NCI-H1092 (cell line): ENCODE measurements at regions not wholly inside any gene's neighbourhood (a gene's known extent, or its start where the extent isn't known, plus 50 kb on each side); places are given as distances from the start of the nearest gene placed in this dataset.
"Not testable (repeated sequence)": the region's sequence is repeated elsewhere in the genome, so short reads cannot be mapped to it uniquely, and the experiment has no call there.

Source experiments
- DNase-seq: peaks from one replicate; lab custom pipeline; 2025; lab: John Stamatoyannopoulos, UW

DNA sequence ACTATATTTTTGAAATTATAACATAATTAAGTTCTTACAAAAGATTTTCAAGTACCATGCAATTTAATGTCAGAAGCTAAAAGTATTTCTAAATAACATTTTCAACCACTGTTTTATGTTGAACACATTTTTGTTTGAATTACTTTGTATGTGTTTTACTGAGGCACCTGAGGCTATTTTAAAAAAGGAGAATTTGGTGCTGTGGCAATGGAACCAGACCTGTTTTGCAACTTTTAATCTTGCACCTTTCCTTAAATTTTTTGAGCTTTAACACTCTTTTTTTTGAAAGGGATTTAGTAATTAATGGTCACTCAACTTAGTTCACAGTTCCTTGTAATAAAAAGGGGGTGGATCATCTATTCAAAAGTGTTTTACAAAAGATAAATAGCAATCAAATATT is 561.6 kb downstream of the ZBBX start:
- DNase-seq: no peak

DNA sequence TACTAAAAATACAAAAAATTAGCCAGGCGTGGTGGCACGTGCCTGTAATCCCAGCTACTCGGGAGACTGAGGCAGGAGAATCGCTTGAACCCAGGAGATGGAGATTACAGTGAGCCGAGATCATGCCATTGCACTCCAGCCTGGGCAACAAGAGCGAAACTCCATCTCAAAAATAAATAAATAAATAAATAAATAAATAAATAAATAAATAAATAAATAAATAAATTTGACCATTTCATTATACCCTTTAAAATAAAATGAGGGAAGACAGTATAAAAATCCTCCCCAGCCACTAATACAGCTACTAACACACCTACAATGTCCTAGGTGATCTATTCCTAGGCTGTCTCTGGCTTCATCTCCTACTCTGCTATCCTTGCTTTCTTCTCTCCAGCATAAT is 562.8 kb downstream of the ZBBX start:
- DNase-seq: not testable (repeated sequence)

GRCh38 chr3:166810741-166811445 is 569.2 kb downstream of the ZBBX start:
- DNase-seq: no peak

DNA sequence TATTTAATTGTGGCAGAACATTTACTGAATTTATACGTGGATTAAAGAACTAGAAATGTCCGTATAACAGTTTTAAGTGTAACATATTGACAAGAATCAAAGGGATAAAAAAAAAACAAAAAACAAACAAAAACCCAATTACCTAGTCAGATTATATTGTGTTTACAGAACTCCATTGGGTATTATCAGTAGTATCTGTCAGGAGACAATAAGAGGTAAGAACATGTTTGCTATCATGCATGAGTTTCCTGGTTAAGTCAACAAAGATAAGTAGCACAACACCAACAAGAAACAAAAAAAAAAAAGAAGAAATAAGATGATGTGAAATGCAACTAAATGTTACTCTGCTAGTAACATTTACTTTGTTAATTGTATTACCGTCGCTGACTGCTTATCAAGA is 570.6 kb downstream of the ZBBX start:
- no peak for DNase-seq

DNA sequence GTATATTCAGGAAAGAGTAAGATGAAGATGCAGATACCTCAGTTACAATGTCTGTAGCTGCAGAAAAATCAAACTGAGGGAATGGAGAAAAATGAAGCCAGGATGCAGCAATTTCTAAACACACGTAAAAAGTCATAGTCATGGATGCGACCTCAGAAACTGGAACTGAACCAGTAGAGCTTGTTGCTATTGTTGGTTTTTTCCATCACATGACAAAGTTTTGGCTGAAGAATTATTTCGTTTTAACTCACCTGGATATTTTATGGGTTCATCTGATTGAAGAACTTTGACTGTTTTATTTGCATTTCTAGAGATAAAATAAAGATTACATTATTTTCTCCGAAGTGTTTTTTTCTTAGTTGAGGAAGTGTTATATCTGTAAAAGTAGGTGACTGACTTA is 591.2 kb downstream of the ZBBX start:
- no peak for DNase-seq

GRCh38 chr3:166785876-166786275 is 594.2 kb downstream of the ZBBX start:
- no peak for DNase-seq

DNA sequence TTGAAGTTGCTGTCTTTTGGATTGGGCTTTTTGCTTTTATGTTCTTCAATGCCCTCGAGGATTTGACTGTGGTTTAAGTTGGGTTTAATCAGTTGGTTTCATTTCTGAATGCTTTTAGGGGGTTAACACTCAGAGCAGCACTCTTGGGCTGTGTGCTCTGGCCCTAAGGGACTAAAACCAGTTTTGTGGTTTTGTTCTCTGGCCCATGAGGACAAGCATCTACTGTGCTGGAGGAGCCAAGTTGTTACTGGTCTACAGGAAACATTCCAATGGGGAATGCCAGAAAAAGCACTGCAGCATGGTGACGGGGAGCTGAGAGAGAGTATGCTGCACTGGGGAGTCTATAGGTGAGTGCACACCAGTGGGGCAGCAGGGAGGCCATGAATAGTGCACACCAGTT is 596.9 kb downstream of the ZBBX start:
- DNase-seq: no peak

DNA sequence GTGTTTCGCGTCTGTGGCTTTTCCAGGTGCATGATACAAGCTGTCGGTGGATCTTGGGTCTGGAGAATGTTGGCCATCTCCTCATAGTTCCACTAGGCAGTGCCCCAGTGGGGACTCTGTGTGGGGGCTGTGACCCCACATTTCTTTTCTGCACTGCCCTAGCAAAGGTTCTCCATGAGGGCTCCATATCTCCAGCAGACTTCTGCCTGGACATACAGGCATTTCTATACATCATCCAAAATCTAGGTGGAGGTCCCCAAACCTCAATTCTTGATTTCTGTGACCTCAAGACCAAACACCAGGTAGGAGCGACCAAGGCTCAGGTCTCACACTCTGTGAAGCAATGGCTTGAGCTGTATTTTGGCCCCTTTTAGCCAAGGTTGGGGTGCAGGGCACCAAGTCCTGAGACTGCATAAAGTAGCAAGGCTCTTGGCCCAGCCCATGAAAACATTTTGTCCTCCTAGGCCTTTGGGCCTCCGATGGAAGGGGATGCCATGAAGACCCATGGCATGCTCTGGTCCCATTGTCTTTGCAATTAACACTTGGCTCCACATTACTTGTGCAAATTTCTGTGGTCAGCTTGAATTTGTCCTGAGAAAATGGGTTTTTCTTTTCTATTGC is 615.3 kb downstream of the ZBBX start:
- no peak for DNase-seq

DNA sequence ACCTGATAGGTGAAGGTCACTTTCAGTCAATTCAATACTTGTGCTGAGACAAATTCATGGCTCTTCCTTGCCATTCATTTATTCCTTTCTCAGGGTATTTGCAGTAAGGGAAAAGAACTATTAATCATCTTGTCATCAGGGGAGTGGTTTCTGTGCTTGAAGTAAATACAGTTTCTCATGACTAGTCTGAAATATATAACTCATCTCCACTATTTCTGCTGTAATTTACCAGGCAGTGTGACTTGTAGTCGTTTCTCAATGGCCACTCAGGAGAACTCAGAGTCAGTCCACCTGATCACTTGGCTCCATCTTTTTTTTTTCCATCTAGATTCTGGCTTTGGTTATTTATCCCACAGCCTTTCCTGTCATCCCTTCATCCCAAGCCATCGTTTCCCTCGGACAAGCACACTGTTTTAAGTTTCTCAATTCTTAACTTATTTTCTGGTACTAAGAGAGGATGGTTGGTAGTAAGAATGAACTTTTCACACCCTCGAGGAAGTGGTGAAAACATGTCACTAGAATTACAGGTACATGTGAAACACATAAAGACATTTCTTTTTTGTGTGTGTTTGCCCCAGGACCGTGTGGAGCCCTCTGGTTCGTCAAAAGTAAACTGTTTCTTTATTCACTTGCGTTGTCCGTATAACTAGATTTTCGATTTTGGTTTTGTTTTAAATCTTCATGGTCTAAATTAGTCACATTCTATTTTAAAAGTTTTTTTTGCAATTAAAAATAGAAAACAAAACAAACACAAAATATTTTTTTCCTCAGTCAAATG is 620.2 kb downstream of the ZBBX start:
- DNase-seq: no peak

DNA sequence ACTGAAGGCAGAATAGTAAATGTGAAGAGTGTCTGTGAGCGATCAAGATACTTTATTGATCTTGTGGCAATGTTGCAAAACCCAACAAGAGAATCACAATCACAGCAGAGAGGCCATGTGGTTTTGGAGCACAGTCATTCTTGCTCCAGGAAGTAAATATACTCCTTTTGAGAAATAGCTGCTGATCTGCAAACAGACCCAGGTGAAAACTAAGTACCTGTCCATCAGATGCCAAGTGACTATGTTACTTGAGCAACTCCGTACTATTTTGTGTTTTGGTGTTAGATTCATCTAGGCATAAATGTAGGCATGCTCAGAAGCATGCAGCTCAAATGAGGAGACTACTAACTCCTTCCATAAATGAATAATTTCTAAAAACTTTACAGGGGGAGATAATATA is 627.9 kb downstream of the ZBBX start:
- no peak for DNase-seq

DNA sequence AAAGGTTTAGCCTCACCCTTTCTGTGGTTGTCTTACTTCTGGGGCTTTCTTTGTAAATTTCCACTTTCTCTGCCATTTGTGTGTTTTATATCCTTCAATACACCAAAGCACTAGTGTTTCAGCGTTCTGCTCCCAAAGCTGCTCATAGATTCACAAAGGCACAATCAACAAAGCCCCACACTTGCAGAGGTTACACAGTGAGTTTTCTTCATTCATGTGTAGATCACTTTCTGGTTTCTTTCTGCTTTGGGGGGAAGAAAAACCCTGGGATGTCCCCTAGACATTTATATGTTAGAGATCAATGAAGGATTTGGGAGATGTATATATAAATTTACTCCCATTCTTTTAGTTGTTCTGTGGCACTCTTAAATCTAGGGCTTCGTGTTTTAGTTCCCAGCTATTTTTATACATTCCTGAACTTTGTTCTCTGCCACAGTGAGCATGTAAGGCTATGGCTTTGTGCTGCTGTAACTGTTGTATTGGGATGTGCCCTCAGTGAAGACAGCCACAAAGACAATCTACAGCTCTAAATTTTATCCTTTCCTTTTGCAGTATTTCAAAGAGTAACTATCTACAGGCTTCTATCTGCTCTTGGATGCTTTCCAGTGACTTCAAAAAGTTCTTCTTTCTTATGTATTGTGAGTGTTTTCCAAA is 636.5 kb downstream of the ZBBX start:
- DNase-seq: no peak

DNA sequence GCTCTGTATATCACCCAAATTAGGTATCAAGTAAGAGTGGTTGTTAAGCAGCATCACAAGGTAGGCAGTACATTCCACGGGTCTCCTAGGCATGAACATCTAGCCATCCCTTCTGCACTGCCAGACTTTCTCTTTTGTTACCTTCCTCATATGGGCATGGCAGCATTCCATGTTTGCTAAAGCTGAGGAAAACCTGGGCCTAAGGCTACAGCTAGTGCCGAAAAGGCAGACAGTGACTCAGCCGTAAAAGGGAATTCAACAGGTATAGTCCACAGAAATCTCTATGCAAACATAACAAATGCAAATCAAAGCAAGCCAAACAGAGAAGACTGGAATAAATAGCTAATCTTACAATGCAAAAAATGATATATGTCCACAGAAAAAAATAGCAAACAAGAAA is 645.4 kb downstream of the ZBBX start:
- no peak for DNase-seq

DNA sequence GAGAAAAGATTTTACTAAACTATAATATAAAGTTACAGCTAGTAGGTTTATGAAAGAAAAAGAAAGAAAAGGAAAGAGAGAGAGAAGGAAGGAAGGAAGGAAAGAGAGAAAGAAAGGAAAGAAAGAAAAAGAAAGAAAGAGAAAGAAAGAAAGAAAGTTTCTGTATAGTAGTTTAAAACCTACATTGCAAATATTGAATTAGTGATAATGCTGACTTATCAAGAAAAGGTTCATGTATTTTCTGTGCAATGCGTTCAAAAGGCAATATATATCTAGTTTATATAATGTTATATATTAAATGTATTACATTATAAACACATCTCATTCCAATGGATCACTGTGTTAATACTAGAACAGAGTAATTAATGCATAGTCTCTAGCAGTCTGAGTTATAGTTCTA is 648.4 kb downstream of the ZBBX start:
- no peak for DNase-seq

DNA sequence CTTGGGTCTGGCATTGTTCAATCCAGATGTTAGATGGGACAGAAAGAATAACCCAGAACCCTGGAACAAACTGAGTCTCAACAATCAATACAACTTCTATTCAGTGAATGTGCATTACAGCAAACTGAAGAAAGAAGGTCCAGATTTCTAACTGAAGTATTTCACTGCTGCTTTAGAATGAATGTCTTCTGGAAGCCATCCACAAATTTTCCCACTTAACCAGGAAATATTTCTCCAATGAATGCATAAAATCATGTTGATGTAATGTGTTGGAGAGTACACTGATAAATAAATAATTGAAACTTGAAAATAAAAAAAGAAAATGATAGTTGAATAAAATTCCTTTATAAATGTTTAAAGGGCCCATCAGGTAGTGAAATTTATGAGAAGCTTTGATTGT is 658.6 kb downstream of the ZBBX start:
- DNase-seq: no peak

- no peak for DNase-seq
Measured at GRCh38 chr3:166714206-166714605, 665.9 kb downstream of the ZBBX start.

- DNase-seq: no peak
Measured at GRCh38 chr3:166713787-166714186, 666.3 kb downstream of the ZBBX start.

DNA sequence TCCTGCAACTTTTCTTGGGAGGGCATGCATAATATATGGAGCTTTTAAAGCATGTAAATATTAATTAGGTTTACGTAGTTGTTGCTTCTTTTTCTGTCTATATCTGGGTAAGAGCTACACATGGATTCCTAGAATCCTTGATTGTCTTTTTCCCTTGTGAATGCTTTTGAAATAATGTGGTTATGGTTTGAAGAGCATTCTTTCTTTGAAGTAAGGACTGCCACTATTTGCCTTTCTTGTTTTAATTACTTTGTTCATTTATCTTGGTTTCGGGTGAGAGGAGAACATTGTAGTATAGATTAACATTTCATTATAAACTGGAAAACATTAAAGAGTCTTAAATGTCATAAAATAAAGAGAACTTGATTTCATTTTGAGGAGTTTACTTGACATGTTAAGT is 674.0 kb downstream of the ZBBX start:
- DNase-seq: no peak

- no peak for DNase-seq
Measured at GRCh38 chr3:166697495-166697894, 682.6 kb downstream of the ZBBX start.

DNA sequence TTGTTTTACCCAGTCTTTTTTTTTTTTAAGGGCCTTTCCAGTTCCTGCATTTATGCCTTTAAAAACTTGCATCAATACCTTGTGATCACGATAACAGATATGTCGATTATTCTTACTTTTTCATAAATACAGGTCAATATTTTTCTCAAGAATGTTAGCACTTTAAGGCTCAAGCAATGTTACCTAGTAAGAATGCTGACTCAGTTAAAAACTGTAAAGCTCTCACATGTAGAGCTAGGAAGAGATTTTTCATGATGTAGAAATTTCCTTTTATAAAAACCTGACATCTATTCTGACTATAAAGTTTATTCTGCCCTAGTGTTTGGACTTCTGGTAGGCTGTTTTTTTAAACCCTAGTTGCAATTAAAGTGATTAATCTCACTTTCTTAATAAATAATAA is 684.0 kb downstream of the ZBBX start:
- DNase-seq: no peak

DNA sequence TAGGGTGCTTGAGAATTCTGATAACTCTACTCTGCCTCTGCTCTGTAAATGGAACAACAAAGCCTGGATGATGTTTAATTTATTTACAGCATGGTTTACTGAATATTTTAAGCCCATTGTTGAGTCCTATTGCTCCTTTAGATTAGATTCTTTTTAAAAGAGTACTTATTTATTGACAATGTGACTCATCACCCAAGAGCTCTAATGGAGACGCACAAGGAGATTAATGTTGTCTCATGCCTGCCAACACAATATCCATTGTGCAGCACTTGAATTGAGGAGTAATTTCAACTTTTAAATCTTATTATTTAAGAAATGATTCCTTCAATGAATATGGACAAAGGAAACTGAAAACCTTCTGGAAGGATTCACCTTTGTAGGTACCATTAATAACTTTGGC is 691.4 kb downstream of the ZBBX start:
- no peak for DNase-seq

- no peak for DNase-seq
Measured at GRCh38 chr3:166685246-166685645, 694.9 kb downstream of the ZBBX start.

DNA sequence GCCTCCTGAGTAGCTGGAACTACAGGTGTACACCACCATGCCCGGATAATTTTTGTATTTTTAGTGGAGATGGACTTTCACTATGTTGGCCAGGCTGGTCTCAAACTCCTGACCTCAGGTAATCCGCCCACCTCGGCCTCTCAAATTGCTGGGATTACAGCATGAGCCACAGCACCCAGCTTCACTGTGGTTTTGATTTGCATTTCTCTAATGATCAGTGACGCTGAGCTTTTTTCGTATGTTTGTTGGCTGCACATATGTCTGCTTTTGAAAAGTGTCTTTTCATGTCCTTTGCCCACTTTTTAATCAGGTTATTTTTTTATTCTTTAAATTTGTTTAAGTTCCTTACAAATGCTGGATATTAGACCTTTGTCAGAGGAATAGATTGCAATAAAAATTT is 696.0 kb downstream of the ZBBX start:
- DNase-seq: not testable (repeated sequence)

- no peak for DNase-seq
Measured at GRCh38 chr3:166669781-166670180, 710.3 kb downstream of the ZBBX start.
